IMR-90 (cell line): ENCODE measurements at regions not wholly inside any gene's neighbourhood (a gene's known extent, or its start where the extent isn't known, plus 50 kb on each side); places are given as distances from the start of the nearest gene placed in this dataset.

Experiments used
- ATAC-seq: fragments of 200-7000 bp; cut with Tn5 transposase; 2 replicates; pipeline ENCODE4 v1.9.1; 2020; ENCODE audit warnings: low read depth, mild to moderate bottlenecking, moderate library complexity
- BruUV-seq: library from RNA; stranded (reverse); fragments of 400-500 nt; replicated peaks from 2 replicates; lab custom pipeline; 2021; lab: Mats Ljungman, UMichigan
- CTCF ChIA-PET: fragments of 300-600 bp; formaldehyde crosslinking; extraction: SDS; loops from one replicate; lab custom pipeline; 2021; ENCODE audit warnings: antibody characterized with exemption; lab: Yijun Ruan, JAX
- POLR2A ChIA-PET: fragments of 300-600 bp; sonication (Branson Sonifier 250); formaldehyde crosslinking; loops from one replicate; lab custom pipeline; 2022; ENCODE audit warnings: antibody characterized with exemption; ENCODE audit not compliant: unreplicated experiment; lab: Charles Lee
- DNase-seq: peaks from one replicate; pipeline ENCODE4 v3.0.0; 2013
- H2AFZ ChIP-seq: replicated peaks from 2 replicates; pipeline ENCODE3; 2013; ENCODE audit warnings: low read length, mild to moderate bottlenecking; ENCODE audit not compliant: poor library complexity
- H2AK5ac ChIP-seq: 2 replicates; pipeline ENCODE4 v1.6.1; 2013; ENCODE audit warnings: low read depth, low read length, inconsistent platforms
- H2AK9ac ChIP-seq: replicated peaks from 2 replicates; pipeline ENCODE3; 2013; ENCODE audit warnings: mild to moderate bottlenecking, low read depth, low read length, moderate library complexity; ENCODE audit not compliant: poor library complexity
- H2BK120ac ChIP-seq: 2 replicates; pipeline ENCODE4 v1.6.1; 2013; ENCODE audit warnings: low read depth, low read length, inconsistent platforms
- H2BK15ac ChIP-seq: 3 replicates; pipeline ENCODE4 v1.6.1; 2013; ENCODE audit warnings: low read depth, low read length, inconsistent platforms
- H2BK20ac ChIP-seq: 2 replicates; pipeline ENCODE4 v1.6.1; 2013; ENCODE audit warnings: low read depth, mild to moderate bottlenecking, inconsistent platforms, low read length, moderate library complexity
- H2BK5ac ChIP-seq: 2 replicates; pipeline ENCODE4 v1.6.1; 2013; ENCODE audit warnings: mild to moderate bottlenecking, low read depth, low read length, inconsistent platforms; ENCODE audit not compliant: poor library complexity, severe bottlenecking
- H3K14ac ChIP-seq: replicated peaks from 2 replicates; pipeline ENCODE4 v1.6.1; 2013; ENCODE audit warnings: low read depth, low read length, inconsistent platforms
- H3K18ac ChIP-seq: 2 replicates; pipeline ENCODE4 v1.6.1; 2013; ENCODE audit warnings: low read depth, low read length, control low read depth
- H3K23ac ChIP-seq: 2 replicates; pipeline ENCODE4 v1.6.1; 2013; ENCODE audit warnings: low read depth, low read length, inconsistent platforms
- H3K27ac ChIP-seq: 2 replicates; pipeline ENCODE4 v1.5.1; 2013; ENCODE audit warnings: mild to moderate bottlenecking, control low read depth, low read length; ENCODE audit not compliant: insufficient read depth
- H3K27me3 ChIP-seq: 2 replicates; pipeline ENCODE4 v1.6.1; 2013; ENCODE audit warnings: low read length; ENCODE audit not compliant: control insufficient read depth, insufficient read depth
- H3K36me3 ChIP-seq: 2 replicates; pipeline ENCODE4 v1.6.1; 2013; ENCODE audit warnings: low read length, mixed read lengths; ENCODE audit not compliant: control insufficient read depth, insufficient read depth
- H3K4ac ChIP-seq: 2 replicates; pipeline ENCODE4 v1.6.1; 2013; ENCODE audit warnings: low read depth, low read length, inconsistent platforms
- H3K4me1 ChIP-seq: 2 replicates; pipeline ENCODE4 v1.6.1; 2013; ENCODE audit warnings: low read length, mixed read lengths; ENCODE audit not compliant: control insufficient read depth, insufficient read depth
- H3K4me2 ChIP-seq: 2 replicates; pipeline ENCODE4 v1.6.1; 2013; ENCODE audit warnings: low read depth, mild to moderate bottlenecking, control low read depth, low read length, moderate library complexity
- H3K4me3 ChIP-seq: 2 replicates; pipeline ENCODE4 v1.5.1; 2013; ENCODE audit warnings: low read depth, mild to moderate bottlenecking, control low read depth, low read length, moderate library complexity; ENCODE audit not compliant: insufficient read depth
- H3K56ac ChIP-seq: 2 replicates; pipeline ENCODE4 v1.6.1; 2013; ENCODE audit warnings: low read length, inconsistent platforms; ENCODE audit not compliant: insufficient read depth; ENCODE audit errors: extremely low read depth
- H3K79me1 ChIP-seq, 2 experiments: 2 replicates each; pipeline ENCODE4 v1.6.1; 2013; ENCODE audit warnings: low read length in 2 of 2, inconsistent platforms in 1 of 2, low read depth in 1 of 2
- H3K9ac ChIP-seq: 2 replicates; pipeline ENCODE4 v1.6.1; 2013; ENCODE audit warnings: low read depth, low read length, control low read depth
- H3K9me1 ChIP-seq: 2 replicates; pipeline ENCODE4 v1.6.1; 2013; ENCODE audit warnings: low read length, inconsistent platforms; ENCODE audit not compliant: insufficient read depth
- H3K9me3 ChIP-seq: 2 replicates; pipeline ENCODE4 v1.6.1; 2013; ENCODE audit warnings: low read length; ENCODE audit not compliant: control insufficient read depth, insufficient read depth
- H4K20me1 ChIP-seq: 2 replicates; pipeline ENCODE4 v1.6.1; 2013; ENCODE audit warnings: low read length, inconsistent platforms; ENCODE audit not compliant: insufficient read depth
- H4K5ac ChIP-seq: 2 replicates; pipeline ENCODE4 v1.6.1; 2013; ENCODE audit warnings: mild to moderate bottlenecking, low read depth, low read length, control low read depth
- H4K8ac ChIP-seq, 2 experiments: 2 replicates each; pipeline ENCODE4 v1.6.1; 2013; ENCODE audit warnings: low read depth in 2 of 2, low read length in 2 of 2, control low read depth in 1 of 2, inconsistent platforms in 1 of 2
- H4K91ac ChIP-seq: 2 replicates; pipeline ENCODE4 v1.6.1; 2013; ENCODE audit warnings: low read depth, low read length, inconsistent platforms; ENCODE audit not compliant: insufficient read depth
- CHD1 ChIP-seq: IDR thresholded peaks from 2 replicates; pipeline ENCODE4 v1.6.1; 2012; ENCODE audit warnings: low read depth, low read length, improper control_type of control experiment
- FOS ChIP-seq: fragments of 150-350 bp; IDR thresholded peaks from 2 replicates; pipeline ENCODE4 v1.6.1; 2016; ENCODE audit warnings: low read depth, low read length
- MAFK ChIP-seq: IDR thresholded peaks from 2 replicates; pipeline ENCODE4 v1.6.1; 2012; ENCODE audit warnings: low read depth, low read length, improper control_type of control experiment
- WGBS, 2 experiments: methylation state at CpG; one replicate each; pipeline versions ENCODE4 v1.1.5 to v1.1.7; 2013; ENCODE audit warnings: missing lambda C conversion rate in 2 of 2; ENCODE audit not compliant: insufficient read length in 1 of 2; ENCODE audit errors: extremely low coverage in 2 of 2; 5-methylcytosine and 5-hydroxymethylcytosine counted together
- dilution Hi-C: fragments of 300-500 bp; cut with HindIII; formaldehyde crosslinking; loops from one replicate; pipeline ENCODE4 v1.14.3; 2018; ENCODE audit warnings: low sequenced_read_pairs; ENCODE audit not compliant: unreplicated experiment
- in situ Hi-C: fragments of 300-500 bp; cut with MboI; formaldehyde crosslinking; loops from 3 replicates; pipeline ENCODE4 v1.14.3; 2019; ENCODE audit warnings: low sequenced_read_pairs, inconsistent platforms, mixed read lengths
- intact Hi-C: fragments of 100-400 bp; cut with micrococcal nuclease; formaldehyde crosslinking; loops from 2 replicates; pipeline ENCODE4 v1.10.0; 2022

DNA sequence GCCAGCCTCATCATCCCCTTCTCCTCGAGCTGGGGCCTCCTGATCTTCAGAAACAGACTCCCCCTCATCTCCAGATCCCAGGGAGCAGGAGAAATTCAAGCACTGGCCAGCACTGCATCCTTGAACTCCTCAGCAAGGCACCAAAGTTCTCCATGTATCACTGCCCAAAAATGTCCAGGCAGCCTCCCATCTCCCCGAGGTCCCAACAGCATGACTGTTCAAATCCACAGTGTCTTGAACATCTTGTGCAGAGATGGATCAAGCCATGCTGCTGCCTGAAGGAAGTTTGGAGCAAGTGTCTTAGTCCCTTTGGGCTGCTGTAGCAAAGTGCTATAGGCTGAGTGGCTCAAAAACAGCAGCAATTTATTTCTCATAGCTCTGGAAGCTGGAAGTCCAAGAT lies 115.5 kb upstream of the GALNT17 start:
- Histone ChIP-seq H3K23ac (no peak overlapping the region), H3K27me3 (no peaks in the 10 kb centered on the region), H2AFZ (no peak overlapping the region), H3K4ac (no peak overlapping the region), H3K9ac (no peak overlapping the region), H3K9me1 (no peaks in the 10 kb centered on the region), H3K36me3 (no peaks in the 10 kb centered on the region), H3K79me1 (no peaks in the 10 kb centered on the region), H3K56ac (no peak overlapping the region), H4K5ac (no peak overlapping the region), H3K27ac (no peak overlapping the region), H4K20me1 (no peaks in the 10 kb centered on the region), H2BK20ac (no peak overlapping the region), H3K4me2 (no peak overlapping the region), H3K14ac (no peak overlapping the region), H4K91ac (no peak overlapping the region), H2AK9ac (no peak overlapping the region), H3K4me1 (no peaks in the 10 kb centered on the region), H2BK15ac (no peak overlapping the region), H2BK5ac (no peak overlapping the region), H3K4me3 (no peak overlapping the region), H4K8ac (no peak overlapping the region), H3K18ac (no peak overlapping the region), H2BK120ac (no peak overlapping the region), H3K9me3 (peaks cover 25% of the 10 kb centered on the region), H2AK5ac (no peak overlapping the region)
- ChIA-PET POLR2A (no interaction called here), CTCF (no interaction called here)
- TF ChIP-seq MAFK (no peak), CHD1 (no peak), FOS (no peak)
- ATAC-seq, result no peak
- dilution Hi-C loops (no loop called here), intact Hi-C loops (no loop called here), in situ Hi-C loops (no loop called here)
- no CpG with 5 or more reads among the region's 2 CpGs for WGBS, 2 experiments
- DNase-seq, result no peak
- no TSS peak for BruUV-seq
